Muscle layer of duodenum (tissue), 2 donors: ENCODE measurements at regions not wholly inside any gene's neighbourhood (a gene's known extent, or its start where the extent isn't known, plus 50 kb on each side); places are given as distances from the start of the nearest gene placed in this dataset.

Source experiments
- H3K27ac ChIP-seq: one replicate; pipeline ENCODE4 v1.7.0; 2013; ENCODE audit warnings: mild to moderate bottlenecking, low read length
- H3K27me3 ChIP-seq: one replicate; pipeline ENCODE4 v1.7.0; 2013; ENCODE audit warnings: low read depth, mild to moderate bottlenecking, control low read depth, low read length
- H3K36me3 ChIP-seq, 2 donors: one replicate each; pipeline ENCODE4 v1.7.0; 2013; ENCODE audit warnings: low read length in 2 of 2, control low read depth in 1 of 2, mild to moderate bottlenecking in 1 of 2; ENCODE audit not compliant: insufficient read depth in 2 of 2, control insufficient read depth in 1 of 2
- H3K4me1 ChIP-seq, 2 donors: one replicate each; pipeline ENCODE4 v1.7.0; 2013; ENCODE audit warnings: low read length in 2 of 2, mild to moderate bottlenecking in 2 of 2, control low read depth in 1 of 2, moderate library complexity in 1 of 2; ENCODE audit not compliant: insufficient read depth in 2 of 2, control insufficient read depth in 1 of 2
- H3K4me3 ChIP-seq, 2 donors: one replicate each; pipeline ENCODE4 v1.7.0; 2013; ENCODE audit warnings: low read length in 2 of 2, low read depth in 1 of 2, mild to moderate bottlenecking in 1 of 2
- H3K9me3 ChIP-seq, 2 donors: one replicate each; pipeline ENCODE4 v1.7.0; 2013; ENCODE audit warnings: low read length in 2 of 2, control low read depth in 1 of 2, mild to moderate bottlenecking in 1 of 2; ENCODE audit not compliant: control insufficient read depth in 1 of 2
- donor health status: healthy.

DNA sequence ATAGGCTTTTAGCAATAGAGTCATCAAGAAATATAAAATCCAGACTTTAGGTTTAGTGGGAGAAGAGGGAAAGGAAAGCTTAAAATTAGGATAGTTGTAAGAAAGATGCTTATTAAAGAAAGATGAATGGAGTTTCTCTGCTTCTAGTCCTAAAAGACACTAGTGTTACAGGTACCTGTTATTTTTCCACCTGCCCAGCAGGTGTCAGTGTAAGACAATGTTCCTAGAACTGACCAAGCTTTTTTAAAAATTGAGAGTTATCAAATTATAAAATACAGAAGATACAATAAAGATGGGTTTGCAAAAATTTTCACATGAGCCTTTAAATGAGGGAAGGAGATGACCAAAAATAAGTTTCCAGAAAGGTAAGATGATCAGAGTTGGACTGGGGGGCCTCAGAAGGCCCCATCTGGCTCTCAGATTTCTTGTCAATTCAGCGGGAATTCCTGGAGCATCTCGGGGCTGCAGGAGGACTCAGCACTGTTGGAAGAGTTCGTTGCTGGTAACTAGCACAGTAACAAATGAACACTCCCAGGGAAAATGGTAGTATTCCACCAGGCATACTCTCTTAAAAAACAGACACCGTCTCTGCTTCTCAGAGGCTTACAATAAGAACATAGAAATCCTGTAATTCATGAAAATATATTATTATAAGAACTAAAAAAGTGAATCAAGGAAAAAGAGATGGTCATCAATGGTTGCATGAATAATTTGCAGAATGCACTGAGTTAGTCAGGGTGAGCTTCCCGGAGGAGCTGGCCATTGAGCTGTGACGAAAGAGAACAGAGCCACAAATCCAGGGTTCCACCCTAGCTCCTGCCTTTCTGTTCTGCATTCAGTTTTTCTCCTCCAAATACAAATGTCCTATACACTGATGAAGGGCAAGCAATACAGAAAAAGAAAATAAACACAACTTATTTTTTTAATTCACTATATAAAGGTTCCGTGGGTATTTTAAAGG is 71.8 kb upstream of the PIK3CG start:
- H3K4me1 ChIP-seq, result no peaks in the 10 kb centered on the region
- no peaks in the 10 kb centered on the region for H3K36me3 ChIP-seq
- H3K27ac ChIP-seq, result no peak overlapping the region
- no peaks in the 10 kb centered on the region for H3K9me3 ChIP-seq
- no peak overlapping the region for H3K4me3 ChIP-seq
- no peaks in the 10 kb centered on the region for H3K27me3 ChIP-seq

DNA sequence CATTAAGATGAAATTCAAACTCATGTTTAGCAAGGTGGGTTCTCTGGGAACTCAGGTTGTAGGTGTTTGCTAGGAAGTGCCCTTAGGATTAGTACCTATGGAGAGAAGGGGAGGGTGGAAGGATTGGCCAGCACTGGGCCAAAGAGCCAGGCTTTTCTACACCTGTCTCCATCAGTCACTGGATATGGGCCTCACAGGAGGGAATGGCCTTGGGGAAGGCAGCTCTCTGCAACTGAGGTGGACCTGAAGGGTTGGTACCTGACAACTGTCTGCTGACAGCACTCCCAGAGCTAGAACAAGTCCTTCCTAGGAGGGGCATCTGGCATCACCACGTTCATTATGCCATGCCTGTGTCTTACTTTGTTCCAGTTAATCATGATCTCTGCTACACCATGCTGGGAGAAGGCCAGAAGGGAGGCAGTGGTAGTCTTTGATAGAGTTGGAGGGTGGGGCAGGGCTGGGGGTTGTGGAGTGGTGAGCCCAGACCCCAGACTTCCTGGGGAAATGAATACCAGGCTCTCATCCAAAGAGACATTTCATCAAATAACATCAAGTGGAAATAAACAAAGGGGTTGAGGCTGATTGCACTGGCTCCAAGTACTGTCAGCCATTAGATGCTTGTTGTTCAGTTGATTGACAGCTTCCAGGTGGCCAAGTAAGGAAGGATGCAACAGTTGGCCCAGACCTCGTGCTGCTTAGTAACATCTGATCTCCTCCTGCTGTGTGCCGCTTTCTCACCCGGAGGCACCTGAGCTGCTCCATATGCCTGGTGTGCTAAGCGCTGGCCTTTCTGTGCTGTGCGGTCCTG is 70.6 kb upstream of the PIK3CG start:
- no peak overlapping the region for H3K4me3 ChIP-seq
- H3K27ac ChIP-seq, result no peak overlapping the region
- no peaks in the 10 kb centered on the region for H3K4me1 ChIP-seq
- H3K27me3 ChIP-seq, result no peaks in the 10 kb centered on the region
- no peaks in the 10 kb centered on the region for H3K36me3 ChIP-seq
- no peaks in the 10 kb centered on the region for H3K9me3 ChIP-seq

DNA sequence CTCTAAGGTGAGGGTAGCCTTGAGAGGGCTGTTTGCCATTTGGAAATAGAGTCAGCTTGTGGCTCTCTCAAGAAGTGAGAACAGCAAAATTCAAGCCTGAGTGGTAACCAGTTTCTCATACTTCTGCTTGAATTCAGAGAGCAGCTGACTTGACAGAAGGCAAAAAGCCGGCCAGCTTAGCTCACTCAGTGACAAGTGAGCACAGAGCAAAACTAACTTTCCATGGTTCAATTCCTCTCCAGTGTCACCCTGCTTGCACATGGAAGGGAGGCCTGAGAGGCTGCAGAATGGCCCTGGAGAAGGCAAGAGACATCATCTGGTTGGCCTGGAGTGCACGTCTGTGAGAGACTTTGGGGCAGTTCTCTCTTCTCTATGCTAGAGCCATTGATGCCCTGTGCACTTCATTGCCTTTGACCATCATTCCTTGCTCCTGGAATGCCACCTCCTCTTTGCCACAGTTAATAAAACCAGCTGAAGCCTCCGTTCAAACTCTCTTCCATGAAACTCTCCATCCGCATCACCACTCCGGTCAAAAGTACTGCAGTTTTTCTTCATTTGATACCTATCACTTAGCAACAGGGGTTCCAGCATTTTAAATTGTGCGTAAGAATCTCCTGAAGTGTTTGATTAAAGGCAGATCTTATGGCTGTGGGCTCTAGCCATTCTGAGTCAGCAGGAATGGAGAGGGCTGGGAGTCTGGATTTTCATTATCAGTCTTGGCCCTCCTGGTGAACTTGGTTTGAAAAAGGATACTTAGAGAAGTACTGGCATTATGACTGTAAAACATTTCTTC is 69.8 kb upstream of the PIK3CG start:
- Histone ChIP-seq H3K4me3 (no peak overlapping the region), H3K36me3 (no peaks in the 10 kb centered on the region), H3K9me3 (no peaks in the 10 kb centered on the region), H3K4me1 (no peaks in the 10 kb centered on the region), H3K27me3 (no peaks in the 10 kb centered on the region), H3K27ac (no peak overlapping the region)

DNA sequence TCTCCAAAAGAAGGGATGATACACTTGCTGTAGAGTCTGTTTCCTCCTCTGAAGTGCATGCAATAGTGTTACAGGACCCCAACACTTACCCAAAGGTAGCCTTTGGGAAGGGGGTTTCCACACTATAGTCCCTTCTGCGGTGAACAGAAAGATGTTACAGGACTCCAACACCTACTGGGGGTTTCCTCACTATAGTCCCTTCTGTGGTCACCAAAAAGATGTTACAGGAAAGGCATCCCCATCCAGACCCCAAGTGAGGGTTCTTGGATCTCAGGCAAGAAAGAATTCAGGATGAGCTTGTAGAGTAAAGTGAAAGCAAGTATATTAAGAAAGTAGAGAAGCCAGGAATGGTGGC is 69.2 kb upstream of the PIK3CG start:
- Histone ChIP-seq H3K27ac (no peak overlapping the region), H3K9me3 (no peaks in the 10 kb centered on the region), H3K4me3 (no peak overlapping the region), H3K36me3 (no peaks in the 10 kb centered on the region), H3K27me3 (no peaks in the 10 kb centered on the region), H3K4me1 (no peaks in the 10 kb centered on the region)

DNA sequence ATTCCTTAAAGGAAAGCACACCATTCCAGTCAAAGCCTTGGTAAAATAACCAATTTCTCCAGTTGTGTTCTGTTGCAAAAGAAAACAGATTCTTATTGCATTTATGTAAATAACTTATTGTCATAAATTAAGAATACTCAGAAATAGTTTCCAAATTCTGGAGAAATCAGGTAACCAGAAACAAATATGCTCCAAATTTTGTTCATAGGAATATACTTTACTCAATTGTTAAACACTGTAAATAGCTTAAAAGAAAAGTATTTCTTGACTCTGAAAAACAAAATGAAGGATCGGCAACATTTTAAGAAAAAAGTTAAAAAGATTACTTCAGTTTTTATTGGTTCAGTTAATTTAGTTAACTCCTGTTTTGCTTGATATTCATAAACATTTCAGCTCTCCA is 67.1 kb upstream of the PIK3CG start:
- Histone ChIP-seq H3K4me1 (no peaks in the 10 kb centered on the region), H3K36me3 (no peaks in the 10 kb centered on the region), H3K4me3 (no peak overlapping the region), H3K27ac (no peak overlapping the region), H3K9me3 (no peaks in the 10 kb centered on the region), H3K27me3 (no peaks in the 10 kb centered on the region)

DNA sequence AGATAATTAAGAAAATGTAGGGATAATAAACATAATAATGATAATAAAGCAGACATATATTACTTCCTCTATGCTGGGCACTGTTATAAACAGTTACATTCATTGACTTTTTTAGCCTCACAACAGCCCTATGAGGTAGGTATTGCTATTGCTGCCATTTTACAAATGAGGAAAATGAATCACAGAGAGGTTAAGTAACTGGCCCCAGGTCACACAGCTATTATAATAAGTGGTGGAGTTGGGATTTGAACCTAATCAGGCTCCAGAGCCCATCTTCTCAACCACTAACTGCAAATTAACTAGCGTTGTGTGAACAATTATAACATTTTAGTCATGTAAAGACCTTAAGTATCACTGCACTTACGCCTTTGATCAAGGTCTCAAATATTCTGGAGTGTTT is 62.5 kb upstream of the PIK3CG start:
- no peaks in the 10 kb centered on the region for H3K9me3 ChIP-seq
- no peaks in the 10 kb centered on the region for H3K36me3 ChIP-seq
- H3K27me3 ChIP-seq, result no peaks in the 10 kb centered on the region

DNA sequence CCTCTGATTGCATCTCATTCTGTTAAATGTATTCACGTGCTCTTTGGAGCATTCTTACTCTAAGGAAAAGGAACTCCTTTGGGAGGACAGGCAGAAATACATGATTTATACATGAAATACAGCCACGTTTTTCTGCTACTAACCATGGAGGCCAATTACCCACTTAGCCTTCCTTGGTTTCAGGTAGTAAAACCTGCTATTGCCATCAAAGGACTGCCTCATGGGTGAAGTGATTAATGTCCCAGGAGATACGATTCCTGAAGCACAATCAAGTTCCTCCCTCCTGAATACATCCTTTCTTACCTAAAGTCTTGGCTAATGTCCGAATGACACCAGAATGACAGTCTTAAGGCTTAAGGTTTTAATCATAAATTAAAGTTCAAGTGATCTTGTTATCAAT is 58.5 kb upstream of the PIK3CG start:
- Histone ChIP-seq H3K27ac (no peak overlapping the region), H3K4me1 (no peaks in the 10 kb centered on the region), H3K4me3 (no peak overlapping the region), H3K36me3 (no peaks in the 10 kb centered on the region), H3K27me3 (no peaks in the 10 kb centered on the region), H3K9me3 (no peaks in the 10 kb centered on the region)

More for the DNA sequence above, 62.5 kb upstream of the PIK3CG start:
- H3K4me1 ChIP-seq, result no peaks in the 10 kb centered on the region
- no peak overlapping the region for H3K4me3 ChIP-seq
- H3K27ac ChIP-seq, result no peak overlapping the region

DNA sequence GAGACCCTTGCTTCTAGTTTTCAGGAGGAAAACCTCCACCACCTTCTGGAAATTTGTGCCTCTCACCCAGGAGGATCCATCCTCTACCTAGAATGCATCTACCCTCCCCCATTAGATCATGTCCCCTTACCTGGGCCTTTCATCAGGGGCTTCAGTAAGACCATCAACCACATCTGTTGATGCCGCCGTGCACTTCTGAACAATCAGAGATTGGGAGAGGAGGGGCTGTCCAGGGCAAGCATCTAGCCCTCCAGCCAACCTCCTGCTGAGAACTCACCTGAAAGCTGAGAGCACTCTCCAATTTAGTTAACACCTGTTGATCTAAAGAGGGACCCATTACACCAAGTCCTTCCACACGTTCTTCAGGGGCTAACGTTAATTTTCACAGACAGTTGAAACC is 57.6 kb upstream of the PIK3CG start:
- Histone ChIP-seq H3K4me3 (no peak overlapping the region), H3K36me3 (no peaks in the 10 kb centered on the region)

DNA sequence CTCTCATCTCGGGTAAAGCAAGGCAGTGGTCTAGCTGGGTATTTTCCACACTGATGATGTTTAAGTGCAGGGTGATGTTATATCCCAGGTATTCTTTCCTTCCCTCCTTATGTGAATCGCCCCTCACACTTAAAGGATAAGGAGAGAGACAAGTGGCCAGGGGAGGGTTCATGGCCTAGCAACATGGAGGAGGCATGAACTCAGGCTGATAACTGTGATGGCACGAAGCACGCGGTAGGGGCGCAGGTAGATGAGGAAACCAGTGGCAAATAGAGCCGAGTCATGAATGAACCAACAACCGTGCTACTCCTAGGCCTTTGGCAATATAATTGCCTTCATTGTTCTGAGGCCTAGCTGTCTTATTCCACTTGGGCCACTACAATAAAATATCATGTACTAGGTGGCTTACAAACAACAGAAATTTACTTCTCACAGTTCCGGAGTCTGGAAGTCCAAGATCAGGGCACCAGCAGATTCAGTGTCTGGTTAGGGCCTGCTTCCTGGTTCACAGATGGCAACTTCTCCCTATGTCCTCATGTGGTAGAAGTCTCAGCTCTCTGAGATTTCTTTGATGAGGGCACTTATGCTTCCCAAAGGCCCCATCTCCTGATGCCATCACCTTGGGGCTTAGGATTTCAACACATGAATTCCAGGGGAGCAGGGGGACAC is 56.0 kb upstream of the PIK3CG start:
- H3K9me3 ChIP-seq, result no peaks in the 10 kb centered on the region
- H3K36me3 ChIP-seq, result no peaks in the 10 kb centered on the region
- no peak overlapping the region for H3K4me3 ChIP-seq
- H3K27ac ChIP-seq, result no peak overlapping the region
- H3K27me3 ChIP-seq, result no peaks in the 10 kb centered on the region
- H3K4me1 ChIP-seq, result peaks cover 0 to 4% of the 10 kb centered on the region in 2 donors

More for the DNA sequence above, 57.6 kb upstream of the PIK3CG start:
- H3K27me3 ChIP-seq, result no peaks in the 10 kb centered on the region
- no peaks in the 10 kb centered on the region for H3K4me1 ChIP-seq
- no peaks in the 10 kb centered on the region for H3K9me3 ChIP-seq
- H3K27ac ChIP-seq, result no peak overlapping the region

DNA sequence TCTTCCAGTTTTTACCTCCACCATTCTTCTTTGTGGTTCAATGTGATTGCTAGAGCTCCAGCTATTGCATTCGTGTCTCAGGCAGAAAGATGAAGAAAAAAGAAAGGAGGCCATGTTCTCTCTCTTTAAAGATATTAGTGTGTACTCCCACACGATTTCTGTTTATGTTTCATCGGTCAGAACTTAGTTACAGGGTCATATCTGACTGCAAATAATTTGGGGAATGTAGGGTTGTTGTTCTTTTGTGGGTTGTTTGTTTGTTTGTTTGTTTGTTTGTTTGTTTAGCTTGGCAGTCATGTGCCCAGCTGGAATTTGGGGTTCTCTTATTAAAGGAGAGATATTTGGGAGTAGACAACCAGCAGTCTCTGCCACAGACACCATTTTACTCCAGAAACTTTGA is 53.6 kb upstream of the PIK3CG start:
- no peaks in the 10 kb centered on the region for H3K27me3 ChIP-seq
- H3K4me3 ChIP-seq, result no peak overlapping the region
- H3K36me3 ChIP-seq, result no peaks in the 10 kb centered on the region
- peaks cover 0 to 4% of the 10 kb centered on the region in 2 donors for H3K4me1 ChIP-seq
- H3K9me3 ChIP-seq, result no peaks in the 10 kb centered on the region
- H3K27ac ChIP-seq, result no peak overlapping the region
